ENCODE measurements at regions not wholly inside any gene's neighbourhood (a gene's known extent, or its start where the extent isn't known, plus 50 kb on each side); places are given as distances from the start of the nearest gene placed in this dataset.

DNA sequence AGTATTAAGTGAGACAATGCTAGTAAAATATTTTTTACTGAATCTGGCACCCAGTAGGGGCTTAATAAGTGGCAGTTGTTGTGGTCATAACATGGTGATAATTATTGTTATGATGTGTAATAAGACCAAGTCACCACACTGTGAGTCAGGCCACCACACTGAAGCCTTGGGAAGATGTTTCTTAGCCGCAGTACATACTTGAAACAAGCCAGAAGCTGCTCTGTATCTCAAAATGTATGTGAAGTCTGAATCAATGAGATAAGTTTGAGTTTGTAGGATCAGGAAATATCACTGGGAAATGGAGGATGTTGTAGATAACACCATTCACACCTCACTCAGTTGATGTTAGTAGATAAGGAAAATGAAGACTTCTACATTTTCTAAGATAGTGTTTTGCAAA lies 51.3 kb upstream of the PTPN3 start:
- TF ChIP-seq EP300 (IDR thresholded peaks at IDR 0.05) (no peak), POLR2A (IDR thresholded peaks at IDR 0.05) (no peak), POLR2AphosphoS5 (IDR thresholded peaks at IDR 0.05) (no peak)
- TF ChIP-seq, protein P1, sequence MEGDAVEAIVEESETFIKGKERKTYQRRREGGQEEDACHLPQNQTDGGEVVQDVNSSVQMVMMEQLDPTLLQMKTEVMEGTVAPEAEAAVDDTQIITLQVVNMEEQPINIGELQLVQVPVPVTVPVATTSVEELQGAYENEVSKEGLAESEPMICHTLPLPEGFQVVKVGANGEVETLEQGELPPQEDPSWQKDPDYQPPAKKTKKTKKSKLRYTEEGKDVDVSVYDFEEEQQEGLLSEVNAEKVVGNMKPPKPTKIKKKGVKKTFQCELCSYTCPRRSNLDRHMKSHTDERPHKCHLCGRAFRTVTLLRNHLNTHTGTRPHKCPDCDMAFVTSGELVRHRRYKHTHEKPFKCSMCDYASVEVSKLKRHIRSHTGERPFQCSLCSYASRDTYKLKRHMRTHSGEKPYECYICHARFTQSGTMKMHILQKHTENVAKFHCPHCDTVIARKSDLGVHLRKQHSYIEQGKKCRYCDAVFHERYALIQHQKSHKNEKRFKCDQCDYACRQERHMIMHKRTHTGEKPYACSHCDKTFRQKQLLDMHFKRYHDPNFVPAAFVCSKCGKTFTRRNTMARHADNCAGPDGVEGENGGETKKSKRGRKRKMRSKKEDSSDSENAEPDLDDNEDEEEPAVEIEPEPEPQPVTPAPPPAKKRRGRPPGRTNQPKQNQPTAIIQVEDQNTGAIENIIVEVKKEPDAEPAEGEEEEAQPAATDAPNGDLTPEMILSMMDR (IDR thresholded peaks at IDR 0.05) = no peak
- intact Hi-C loops (cut with DNase I) = no loop called here
- Histone ChIP-seq H3K27ac (no peak overlapping the region), H3K4me1 (no peaks in the 10 kb centered on the region), H3K27me3 (no peaks in the 10 kb centered on the region), H3K4me3 (no peak overlapping the region), H3K9me3 (peaks cover 0 to 10% (median 2%) of the 10 kb centered on the region in 4 donors), H3K36me3 (no peaks in the 10 kb centered on the region)
- no peak for DNase-seq
- 64 to 86% methylated on average over 1 of the region's 1 CpG for WGBS, 2 donors

DNA sequence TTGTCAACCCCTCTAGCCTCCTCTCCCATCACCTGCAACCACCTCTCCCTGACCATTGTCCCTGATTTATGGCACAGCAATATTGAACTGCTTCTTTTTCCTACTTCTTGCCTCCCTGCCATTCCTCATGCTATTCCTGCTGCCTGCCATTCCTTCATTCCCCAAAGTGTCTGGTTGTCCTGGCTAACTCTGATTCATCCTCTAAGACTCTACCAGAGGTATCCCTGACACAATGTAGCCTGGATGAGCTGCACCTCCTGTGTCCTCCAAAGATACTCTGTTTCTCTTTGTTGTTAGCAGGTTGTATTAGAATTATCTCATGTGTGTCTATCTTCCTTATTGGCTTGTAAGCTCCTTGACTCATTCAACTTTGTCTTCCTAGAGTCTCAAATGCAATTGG lies 53.5 kb upstream of the PTPN3 start:
- no peak for DNase-seq
- peaks cover 0 to 4% (median 0%) of the 10 kb centered on the region in 4 donors for H3K9me3 ChIP-seq
- no peak overlapping the region for H3K27ac ChIP-seq
- no peak overlapping the region for H3K4me3 ChIP-seq
- intact Hi-C loops (cut with DNase I) = no loop called here
- no peaks in the 10 kb centered on the region for H3K27me3 ChIP-seq
- no peaks in the 10 kb centered on the region for H3K36me3 ChIP-seq
- H3K4me1 ChIP-seq = no peaks in the 10 kb centered on the region
- TF ChIP-seq EP300 (IDR thresholded peaks at IDR 0.05) = no peak
- TF ChIP-seq, protein P1 (IDR thresholded peaks at IDR 0.05) = no peak
- TF ChIP-seq POLR2AphosphoS5 (IDR thresholded peaks at IDR 0.05) = no peak
- no peak for TF ChIP-seq POLR2A (IDR thresholded peaks at IDR 0.05)

DNA sequence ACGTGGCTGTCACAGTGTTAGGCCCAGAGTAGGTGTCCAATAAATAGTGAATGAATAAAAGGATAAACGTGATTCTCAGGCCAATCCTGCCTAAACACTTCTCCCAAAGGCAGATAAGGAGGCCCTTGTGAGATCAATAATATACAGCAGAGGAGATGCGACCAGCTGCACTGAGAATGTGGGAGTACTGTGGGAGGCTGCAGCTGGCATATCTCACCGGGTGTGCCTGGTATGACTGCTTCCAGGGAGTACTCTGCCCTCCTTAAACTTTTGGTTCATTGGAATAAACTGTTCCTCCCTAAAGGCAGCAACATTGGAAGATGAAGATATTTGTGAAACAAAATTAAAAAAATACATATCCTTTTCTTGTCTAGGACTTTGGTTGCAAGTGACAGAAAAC lies 57.1 kb upstream of the PTPN3 start:
- no peak overlapping the region for H3K4me3 ChIP-seq
- no peaks in the 10 kb centered on the region for H3K4me1 ChIP-seq
- no peaks in the 10 kb centered on the region for H3K27me3 ChIP-seq
- H3K36me3 ChIP-seq = no peaks in the 10 kb centered on the region
- WGBS, 2 donors = 76 to 83% methylated on average over 4 of the region's 4 CpGs
- H3K27ac ChIP-seq = no peak overlapping the region
- TF ChIP-seq POLR2A (IDR thresholded peaks at IDR 0.05) = no peak
- TF ChIP-seq, protein P1 (IDR thresholded peaks at IDR 0.05) = no peak
- TF ChIP-seq EP300 (IDR thresholded peaks at IDR 0.05) = no peak
- no peak for TF ChIP-seq POLR2AphosphoS5 (IDR thresholded peaks at IDR 0.05)
- intact Hi-C loops (cut with DNase I) = no loop called here
- no peaks in the 10 kb centered on the region for H3K9me3 ChIP-seq
- DNase-seq = no peak

DNA sequence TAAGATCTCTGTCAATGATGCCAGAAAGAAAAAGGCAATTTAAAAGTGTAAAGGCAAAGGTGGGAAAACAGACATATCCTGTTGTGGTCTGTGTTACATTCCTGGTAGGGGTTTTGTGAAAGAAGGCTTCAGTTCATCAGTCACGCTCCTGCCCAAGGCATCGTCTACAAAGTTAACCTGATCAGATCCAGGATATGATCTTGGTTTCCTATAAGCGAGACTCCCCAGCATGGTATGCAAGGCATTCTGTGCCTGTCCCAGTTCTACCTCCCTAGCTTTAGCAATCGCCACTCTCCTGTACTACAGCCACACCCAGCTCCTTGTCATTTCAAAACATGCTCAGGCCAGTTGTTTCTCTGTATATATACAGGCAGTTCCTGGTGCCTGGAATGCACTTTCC lies 58.0 kb upstream of the PTPN3 start:
- intact Hi-C loops (cut with DNase I) = no loop called here
- Histone ChIP-seq H3K9me3 (no peaks in the 10 kb centered on the region), H3K27ac (no peak overlapping the region), H3K36me3 (no peaks in the 10 kb centered on the region), H3K4me3 (no peak overlapping the region), H3K4me1 (no peaks in the 10 kb centered on the region), H3K27me3 (no peaks in the 10 kb centered on the region)
- TF ChIP-seq, protein P1 (IDR thresholded peaks at IDR 0.05) = no peak
- no peak for TF ChIP-seq EP300 (IDR thresholded peaks at IDR 0.05)
- no peak for TF ChIP-seq POLR2A (IDR thresholded peaks at IDR 0.05)
- no peak for TF ChIP-seq POLR2AphosphoS5 (IDR thresholded peaks at IDR 0.05)
- WGBS, 2 donors = 26 to 36% methylated on average over 4 of the region's 4 CpGs
- DNase-seq = no peak

DNA sequence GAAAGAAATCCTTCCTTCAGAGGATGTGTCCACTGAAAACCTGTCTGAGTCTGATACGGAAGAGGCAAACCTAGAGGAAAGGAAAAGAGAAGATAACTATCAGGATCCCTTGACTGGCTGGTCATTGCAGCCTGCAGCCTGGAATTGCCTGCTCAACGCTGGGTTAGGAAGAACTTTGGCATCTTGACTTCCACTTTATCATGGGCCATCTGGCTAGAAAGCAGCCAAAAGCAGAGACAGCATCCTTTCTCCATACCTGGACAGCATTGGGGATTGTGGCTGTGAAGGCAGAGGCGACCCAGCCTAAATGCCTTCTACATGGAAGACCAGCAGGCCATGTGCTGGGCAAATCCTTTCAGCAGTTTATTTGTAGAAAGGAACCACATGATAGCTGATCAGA lies 58.7 kb upstream of the PTPN3 start:
- no peak overlapping the region for H3K4me3 ChIP-seq
- no peaks in the 10 kb centered on the region for H3K4me1 ChIP-seq
- TF ChIP-seq EP300 (IDR thresholded peaks at IDR 0.05) = no peak
- no peak for TF ChIP-seq POLR2A (IDR thresholded peaks at IDR 0.05)
- TF ChIP-seq, protein P1 (IDR thresholded peaks at IDR 0.05) = no peak
- TF ChIP-seq POLR2AphosphoS5 (IDR thresholded peaks at IDR 0.05) = no peak
- DNase-seq = no peak
- intact Hi-C loops (cut with DNase I) = no loop called here
- no peaks in the 10 kb centered on the region for H3K27me3 ChIP-seq
- WGBS, 2 donors = 52 to 75% methylated on average over 3 of the region's 3 CpGs
- no peaks in the 10 kb centered on the region for H3K36me3 ChIP-seq
- no peak overlapping the region for H3K27ac ChIP-seq
- no peaks in the 10 kb centered on the region for H3K9me3 ChIP-seq
